NB4 (cell line): ENCODE measurements at regions not wholly inside any gene's neighbourhood (a gene's known extent, or its start where the extent isn't known, plus 50 kb on each side); places are given as distances from the start of the nearest gene placed in this dataset.
"Not testable (repeated sequence)": the region's sequence is repeated elsewhere in the genome, so short reads cannot be mapped to it uniquely, and the experiment has no call there.

ENCODE experiments used
- DNase-seq: peaks from one replicate; pipeline ENCODE4 v3.0.0; 2010; ENCODE audit warnings: low read depth
- H3K4me3 ChIP-seq: one replicate; pipeline ENCODE4 v1.5.1; 2011; ENCODE audit warnings: mild to moderate bottlenecking, low read depth, low read length, moderate library complexity
- CTCF ChIP-seq: IDR thresholded peaks from one replicate; pipeline ENCODE4 v1.5.1; 2012; ENCODE audit warnings: low read depth, low read length
- MAX ChIP-seq: IDR thresholded peaks from 2 replicates; pipeline ENCODE4 v1.6.1; 2011; ENCODE audit warnings: low read depth, low read length
- MYC ChIP-seq: IDR thresholded peaks from 2 replicates; pipeline ENCODE4 v1.6.1; 2011; ENCODE audit warnings: low read depth, low read length
- POLR2A ChIP-seq: IDR thresholded peaks from 2 replicates; pipeline ENCODE4 v1.6.1; 2011; ENCODE audit warnings: mild to moderate bottlenecking; ENCODE audit not compliant: insufficient read length; ENCODE audit errors: extremely low read depth

GRCh38 chr2:207438414-207439126 lies 91.2 kb upstream of the CREB1 start:
- TF ChIP-seq MYC (no peak), MAX (no peak)
- no peak for DNase-seq
- no peak overlapping the region for H3K4me3 ChIP-seq

DNA sequence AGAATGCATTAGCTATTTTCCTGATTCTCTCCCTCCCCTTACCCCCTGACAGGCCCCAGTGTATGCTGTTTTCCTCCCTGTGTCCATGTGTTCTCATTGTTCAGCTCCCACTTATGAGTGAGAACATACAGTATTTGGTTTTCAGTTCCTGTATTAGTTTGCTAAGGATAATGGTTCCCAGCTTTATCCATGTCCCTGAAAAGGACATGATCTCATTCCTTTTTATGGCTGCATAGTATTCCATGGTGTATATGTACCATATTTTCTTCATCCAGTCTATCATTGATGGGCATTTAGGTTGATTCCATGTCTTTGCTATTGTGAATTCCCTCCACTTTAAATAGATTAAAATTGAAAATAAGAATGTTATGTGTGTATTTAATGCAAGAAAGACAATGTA lies 89.9 kb upstream of the CREB1 start:
- not testable (repeated sequence) for H3K4me3 ChIP-seq

GRCh38 chr2:207444756-207445155 lies 85.0 kb upstream of the CREB1 start:
- DNase-seq: no peak
- TF ChIP-seq CTCF: no peak
- no peak for TF ChIP-seq MYC
- TF ChIP-seq MAX: no peak
- TF ChIP-seq POLR2A: no peak
- no peak overlapping the region for H3K4me3 ChIP-seq

More for the DNA sequence above, 89.9 kb upstream of the CREB1 start:
- not testable (repeated sequence) for DNase-seq

- no peak for DNase-seq
- H3K4me3 ChIP-seq: no peak overlapping the region
- TF ChIP-seq CTCF (no peak), MAX (no peak), MYC (no peak)
These were observed 83.1 kb upstream of the CREB1 start for GRCh38 chr2:207446653-207447052.

DNA sequence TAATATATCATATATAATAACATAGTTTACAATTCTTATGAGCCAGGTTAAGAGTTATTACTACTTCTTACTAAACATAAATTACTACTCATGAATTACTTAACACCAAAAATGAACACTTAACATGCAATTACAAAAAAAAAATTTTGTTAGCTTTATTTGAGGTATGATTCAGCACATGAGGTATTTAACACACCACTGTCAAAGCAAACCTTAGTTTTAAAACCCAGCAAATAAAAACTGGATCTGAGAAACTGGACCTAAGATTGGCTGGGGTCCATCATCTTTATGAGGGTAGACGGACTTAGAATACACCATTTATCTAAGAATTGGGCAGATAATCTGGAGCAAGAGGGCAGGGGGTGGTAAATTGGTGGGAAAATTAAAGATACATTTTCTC lies 81.8 kb upstream of the CREB1 start:
- no peak for DNase-seq
- no peak for TF ChIP-seq MAX
- no peak for TF ChIP-seq POLR2A
- no peak for TF ChIP-seq CTCF
- TF ChIP-seq MYC: no peak
- H3K4me3 ChIP-seq: no peak overlapping the region

DNA sequence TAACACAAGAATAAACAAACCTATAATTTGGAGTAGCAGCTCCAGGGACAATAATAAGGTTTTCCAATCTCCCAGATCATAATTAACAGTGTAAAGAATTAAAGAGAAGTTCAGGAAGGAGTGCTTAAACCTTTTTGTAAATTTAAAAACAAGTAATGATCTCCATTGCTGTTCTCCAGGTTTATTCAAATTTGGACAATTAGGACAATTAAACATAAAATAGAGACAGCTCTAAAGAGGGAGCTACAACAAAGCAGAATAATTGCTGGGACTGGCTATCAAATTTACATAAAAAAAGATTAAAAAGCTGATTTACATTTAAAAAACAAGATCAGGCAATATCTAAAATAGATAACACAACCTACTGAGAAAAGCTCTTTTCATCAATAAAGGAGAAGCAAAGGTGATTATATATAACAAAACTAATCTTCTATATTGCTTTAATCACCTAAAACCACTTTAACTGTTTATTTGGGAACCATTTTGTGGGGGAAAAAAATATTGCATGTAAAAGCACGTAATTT lies 80.1 kb upstream of the CREB1 start:
- H3K4me3 ChIP-seq: no peak overlapping the region
- TF ChIP-seq POLR2A: no peak
- TF ChIP-seq MAX: no peak
- TF ChIP-seq CTCF: no peak
- no peak for TF ChIP-seq MYC
- no peak for DNase-seq

DNA sequence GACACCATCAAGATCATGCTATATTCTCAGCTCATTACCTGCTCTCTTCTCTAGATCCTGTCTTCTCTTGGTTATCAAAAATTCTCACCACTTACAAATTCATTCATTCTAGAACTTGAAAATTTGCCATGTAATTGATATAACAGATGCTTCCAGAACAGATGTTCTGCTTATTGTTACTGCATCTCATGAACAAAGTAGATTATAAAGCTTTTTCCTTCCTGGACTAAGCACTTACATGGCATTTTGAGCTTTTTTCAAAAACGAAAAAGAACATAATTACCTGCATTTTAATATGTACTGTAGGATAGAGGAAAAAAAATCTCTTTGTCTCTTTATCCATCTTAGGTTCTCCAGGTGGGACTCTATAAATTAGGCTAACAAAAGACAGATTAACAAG lies 79.6 kb upstream of the CREB1 start:
- DNase-seq: no peak
- TF ChIP-seq MAX (no peak), POLR2A (no peak), MYC (no peak), CTCF (no peak)
- H3K4me3 ChIP-seq: no peak overlapping the region
